HUES6 (cell line): ENCODE measurements at regions not wholly inside any gene's neighbourhood (a gene's known extent, or its start where the extent isn't known, plus 50 kb on each side); places are given as distances from the start of the nearest gene placed in this dataset.
A peak's percentile ranks its signal among the peaks of the same experiment; 100 is the strongest.

Source experiments
- H3K27ac ChIP-seq: 2 replicates; pipeline ENCODE4 v1.7.0; 2013; ENCODE audit warnings: low read depth, mild to moderate bottlenecking, low read length, inconsistent platforms
- H3K27me3 ChIP-seq: 2 replicates; pipeline ENCODE4 v1.6.1; 2013; ENCODE audit warnings: low read length; ENCODE audit not compliant: control insufficient read depth, insufficient read depth
- H3K36me3 ChIP-seq: 2 replicates; pipeline ENCODE4 v1.6.1; 2013; ENCODE audit warnings: low read length; ENCODE audit not compliant: control insufficient read depth, insufficient read depth
- H3K4me1 ChIP-seq: 2 replicates; pipeline ENCODE4 v1.6.1; 2013; ENCODE audit warnings: low read length; ENCODE audit not compliant: control insufficient read depth, insufficient read depth
- H3K4me3 ChIP-seq: 2 replicates; pipeline ENCODE4 v1.5.1; 2013; ENCODE audit warnings: low read depth, low read length
- H3K9ac ChIP-seq: one replicate; pipeline ENCODE4 v1.6.1; 2013; ENCODE audit warnings: mild to moderate bottlenecking, low read length
- H3K9me3 ChIP-seq: 2 replicates; pipeline ENCODE4 v1.6.1; 2013; ENCODE audit warnings: low read depth, low read length; ENCODE audit not compliant: control insufficient read depth, insufficient read depth

- no peaks in the 10 kb centered on the region for H3K4me1 ChIP-seq
- H3K9me3 ChIP-seq, result no peaks in the 10 kb centered on the region
- no peaks in the 10 kb centered on the region for H3K36me3 ChIP-seq
- H3K9ac ChIP-seq, result no peak overlapping the region
- no peak overlapping the region for H3K27ac ChIP-seq
- H3K4me3 ChIP-seq, result no peak overlapping the region
- H3K27me3 ChIP-seq, result no peaks in the 10 kb centered on the region
Observed at GRCh38 chr3:34619990-34620389, 821.6 kb downstream of the PDCD6IP start.

GRCh38 chr3:34626699-34627098 is 828.3 kb downstream of the PDCD6IP start:
- Histone ChIP-seq H3K4me3 (no peak overlapping the region), H3K27ac (no peak overlapping the region), H3K36me3 (no peaks in the 10 kb centered on the region)

DNA sequence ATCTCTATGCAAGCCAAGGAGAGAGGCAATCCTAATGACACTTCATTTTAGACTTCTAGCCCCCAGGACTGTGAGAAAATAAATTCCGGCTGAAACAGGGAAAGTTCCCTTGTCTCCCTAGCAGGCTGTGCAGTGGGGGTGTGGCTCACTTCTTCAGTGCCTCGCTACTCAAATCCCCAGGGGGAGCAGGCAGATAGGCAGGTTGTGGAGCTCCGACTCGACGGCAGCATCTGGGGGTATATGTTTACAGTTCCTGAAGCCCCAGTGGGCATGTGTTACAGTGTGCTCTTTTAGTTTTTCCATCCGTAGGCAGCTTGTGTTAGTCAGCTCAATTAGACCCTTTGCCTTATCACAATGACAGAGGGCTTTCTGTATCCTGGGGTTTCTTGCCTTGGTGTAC is 836.5 kb downstream of the PDCD6IP start:
- peaks cover 14% of the 10 kb centered on the region; the same call in 1 of the 2 replicates for H3K4me1 ChIP-seq
- H3K36me3 ChIP-seq, result no peaks in the 10 kb centered on the region; the same call in 1 of the 2 replicates
- H3K9me3 ChIP-seq, result no peaks in the 10 kb centered on the region; the same call in 1 of the 2 replicates
- H3K27me3 ChIP-seq, result no peaks in the 10 kb centered on the region
- no peak overlapping the region for H3K9ac ChIP-seq
- H3K4me3 ChIP-seq, result no peak overlapping the region
- H3K27ac ChIP-seq, result no peak overlapping the region

More at GRCh38 chr3:34626699-34627098, 828.3 kb downstream of the PDCD6IP start:
- H3K9me3 ChIP-seq, result no peaks in the 10 kb centered on the region
- H3K4me1 ChIP-seq, result no peaks in the 10 kb centered on the region
- H3K27me3 ChIP-seq, result no peaks in the 10 kb centered on the region
- H3K9ac ChIP-seq, result no peak overlapping the region

GRCh38 chr3:34635352-34635850 is 837.0 kb downstream of the PDCD6IP start:
- Histone ChIP-seq H3K27ac (no peak overlapping the region), H3K4me1 (peaks cover 18% of the 10 kb centered on the region), H3K36me3 (no peaks in the 10 kb centered on the region; the same call in 1 of the 2 replicates), H3K9me3 (no peaks in the 10 kb centered on the region; the same call in 1 of the 2 replicates), H3K4me3 (no peak overlapping the region), H3K27me3 (no peaks in the 10 kb centered on the region), H3K9ac (no peak overlapping the region)

- H3K4me3 ChIP-seq, result no peak overlapping the region
- H3K27ac ChIP-seq, result no peak overlapping the region
Observed at GRCh38 chr3:34646911-34647460, 848.6 kb downstream of the PDCD6IP start.

GRCh38 chr3:34650131-34650530 is 851.7 kb downstream of the PDCD6IP start:
- H3K4me1 ChIP-seq, result peaks cover 4% of the 10 kb centered on the region; the same call in 1 of the 2 replicates
- no peaks in the 10 kb centered on the region for H3K27me3 ChIP-seq
- no peaks in the 10 kb centered on the region for H3K9me3 ChIP-seq
- H3K27ac ChIP-seq, result no peak overlapping the region
- H3K9ac ChIP-seq, result no peak overlapping the region
- no peaks in the 10 kb centered on the region for H3K36me3 ChIP-seq
- no peak overlapping the region for H3K4me3 ChIP-seq

More at GRCh38 chr3:34646911-34647460, 848.6 kb downstream of the PDCD6IP start:
- Histone ChIP-seq H3K9ac (no peak overlapping the region), H3K27me3 (no peaks in the 10 kb centered on the region), H3K4me1 (peaks cover 4% of the 10 kb centered on the region; the same call in 1 of the 2 replicates), H3K36me3 (no peaks in the 10 kb centered on the region), H3K9me3 (peaks cover 5% of the 10 kb centered on the region; the same call in 1 of the 2 replicates)

DNA sequence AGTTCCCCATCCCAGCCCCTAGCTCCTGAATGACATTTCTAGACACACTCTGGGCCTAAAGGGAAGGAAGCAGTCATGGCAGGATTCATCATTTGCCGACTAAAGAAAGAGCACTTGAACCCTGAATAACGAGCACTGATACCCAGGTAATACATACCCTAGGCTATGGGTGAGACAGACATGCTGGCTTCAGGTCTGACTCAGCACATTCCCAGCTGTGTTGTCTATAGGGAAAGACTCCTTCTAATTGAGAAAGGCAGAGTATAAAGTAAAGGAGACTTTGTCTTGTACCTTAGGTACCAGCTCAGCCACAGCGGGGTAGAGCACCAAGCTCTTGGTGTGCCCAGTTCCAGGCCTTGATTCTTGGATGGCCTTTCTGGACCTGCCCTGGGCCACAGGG is 870.5 kb downstream of the PDCD6IP start:
- no peaks in the 10 kb centered on the region for H3K4me1 ChIP-seq
- H3K27ac ChIP-seq, result no peak overlapping the region
- H3K36me3 ChIP-seq, result no peaks in the 10 kb centered on the region
- H3K9me3 ChIP-seq, result no peaks in the 10 kb centered on the region
- no peak overlapping the region for H3K9ac ChIP-seq
- H3K27me3 ChIP-seq, result no peaks in the 10 kb centered on the region
- no peak overlapping the region for H3K4me3 ChIP-seq

DNA sequence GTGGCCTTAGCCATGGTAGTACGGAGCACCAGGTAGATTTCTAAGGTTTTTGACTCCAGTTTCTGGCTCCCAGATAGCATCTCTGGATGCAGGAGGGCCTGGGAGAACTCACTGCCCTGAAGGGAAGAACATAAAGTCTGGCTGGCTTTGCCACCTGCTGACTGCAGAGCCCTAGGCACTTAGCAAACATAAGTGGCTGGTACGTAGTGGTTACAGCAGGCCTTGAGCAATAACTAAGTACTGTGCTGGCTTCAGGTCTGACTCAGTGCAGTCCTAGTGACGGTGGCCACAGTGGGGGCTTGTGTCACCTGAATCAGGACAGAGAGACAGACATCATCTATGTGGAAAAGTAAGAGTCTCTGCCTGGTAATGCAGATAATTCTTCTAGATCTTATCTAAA is 871.1 kb downstream of the PDCD6IP start:
- no peak overlapping the region for H3K4me3 ChIP-seq
- H3K9me3 ChIP-seq, result no peaks in the 10 kb centered on the region
- H3K27ac ChIP-seq, result no peak overlapping the region
- no peaks in the 10 kb centered on the region for H3K36me3 ChIP-seq
- no peak overlapping the region for H3K9ac ChIP-seq
- H3K4me1 ChIP-seq, result no peaks in the 10 kb centered on the region
- no peaks in the 10 kb centered on the region for H3K27me3 ChIP-seq

DNA sequence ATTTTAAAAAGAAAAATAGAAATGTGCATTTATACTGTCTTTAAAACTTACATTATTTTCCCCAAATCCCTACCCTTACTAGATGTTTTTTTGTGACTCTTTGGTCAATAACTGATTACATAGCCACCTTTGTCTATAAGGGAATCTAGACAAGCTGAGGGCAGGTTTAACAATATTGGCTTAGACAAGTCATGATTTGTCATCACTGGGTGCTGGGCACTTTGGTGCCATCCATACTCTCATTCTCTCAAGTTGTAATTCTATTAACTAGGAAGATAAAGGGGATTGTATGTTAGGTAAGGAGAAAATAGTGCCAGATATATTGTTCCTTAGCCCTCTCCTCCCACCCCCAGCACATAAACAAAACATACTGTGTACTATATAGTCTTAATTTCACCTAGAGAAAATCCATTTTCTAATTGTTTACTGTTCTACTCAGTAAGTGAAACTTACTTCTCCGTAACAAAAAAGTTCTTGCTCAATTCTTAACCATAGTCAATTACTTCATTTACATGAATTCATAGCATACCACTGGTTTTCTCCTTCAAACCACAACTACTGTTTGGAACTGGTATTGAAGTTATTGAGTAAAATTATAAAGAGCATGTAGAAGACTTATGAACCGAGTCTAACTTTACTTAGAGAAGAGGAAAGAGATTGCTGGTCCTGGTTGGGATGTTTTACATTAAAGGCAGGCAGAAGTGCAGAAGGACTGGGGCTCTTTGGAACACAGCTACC is 877.1 kb downstream of the PDCD6IP start:
- no peak overlapping the region for H3K27ac ChIP-seq
- peaks cover 16% of the 10 kb centered on the region for H3K9me3 ChIP-seq
- H3K4me1 ChIP-seq, result no peaks in the 10 kb centered on the region; the same call in 1 of the 2 replicates
- no peak overlapping the region for H3K9ac ChIP-seq
- no peaks in the 10 kb centered on the region for H3K27me3 ChIP-seq
- no peaks in the 10 kb centered on the region; the same call in 1 of the 2 replicates for H3K36me3 ChIP-seq
- no peak overlapping the region for H3K4me3 ChIP-seq

DNA sequence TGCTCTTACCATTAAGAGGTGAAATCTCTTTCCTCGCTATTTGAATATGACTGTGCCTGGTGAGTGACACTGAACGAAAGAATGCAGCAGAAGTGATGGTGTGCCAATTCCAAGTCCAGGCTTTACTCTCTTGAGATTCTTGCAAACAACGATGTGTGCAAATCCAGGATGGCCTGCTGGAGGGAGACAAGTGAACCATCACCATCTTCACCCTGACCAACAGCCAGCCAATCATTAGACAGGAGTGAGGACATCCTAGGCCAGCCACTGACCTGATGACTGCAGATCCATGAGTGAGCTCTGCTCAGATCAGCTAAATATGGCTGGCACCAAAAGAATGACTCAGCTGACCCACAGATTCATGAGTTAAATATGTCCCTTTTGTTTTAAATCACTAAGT is 878.0 kb downstream of the PDCD6IP start:
- H3K9me3 ChIP-seq, result peaks cover 25% of the 10 kb centered on the region
- H3K27ac ChIP-seq, result no peak overlapping the region
- H3K36me3 ChIP-seq, result no peaks in the 10 kb centered on the region; the same call in 1 of the 2 replicates
- no peak overlapping the region for H3K4me3 ChIP-seq
- no peaks in the 10 kb centered on the region; the same call in 1 of the 2 replicates for H3K4me1 ChIP-seq
- H3K27me3 ChIP-seq, result no peaks in the 10 kb centered on the region
- H3K9ac ChIP-seq, result no peak overlapping the region

GRCh38 chr3:34678575-34678974 is 880.1 kb downstream of the PDCD6IP start:
- Histone ChIP-seq H3K27me3 (no peaks in the 10 kb centered on the region), H3K9ac (peak overlapping the region; percentile 41), H3K4me3 (no peak overlapping the region; the same call in 1 of the 2 replicates), H3K4me1 (no peaks in the 10 kb centered on the region; the same call in 1 of the 2 replicates), H3K36me3 (no peaks in the 10 kb centered on the region; the same call in 1 of the 2 replicates), H3K27ac (peak overlapping the region; percentile 28; the same call in 1 of the 2 replicates), H3K9me3 (peaks cover 30% of the 10 kb centered on the region)
